GM21723 (cell line): ENCODE measurements at regions not wholly inside any gene's neighbourhood (a gene's known extent, or its start where the extent isn't known, plus 50 kb on each side); places are given as distances from the start of the nearest gene placed in this dataset.

ENCODE experiments used
- ATAC-seq: cut with Tn5 transposase; IDR thresholded peaks from one replicate; pipeline ENCODE4 v1.9.1; 2021; ENCODE audit warnings: mild to moderate bottlenecking, moderate library complexity; ENCODE audit not compliant: unreplicated experiment

GRCh38 chr4:15130441-15130840 lies 128.2 kb downstream of the CPEB2 start:
- no peak for ATAC-seq

- ATAC-seq = no peak
These were observed 129.3 kb downstream of the CPEB2 start for GRCh38 chr4:15131551-15131950.

DNA sequence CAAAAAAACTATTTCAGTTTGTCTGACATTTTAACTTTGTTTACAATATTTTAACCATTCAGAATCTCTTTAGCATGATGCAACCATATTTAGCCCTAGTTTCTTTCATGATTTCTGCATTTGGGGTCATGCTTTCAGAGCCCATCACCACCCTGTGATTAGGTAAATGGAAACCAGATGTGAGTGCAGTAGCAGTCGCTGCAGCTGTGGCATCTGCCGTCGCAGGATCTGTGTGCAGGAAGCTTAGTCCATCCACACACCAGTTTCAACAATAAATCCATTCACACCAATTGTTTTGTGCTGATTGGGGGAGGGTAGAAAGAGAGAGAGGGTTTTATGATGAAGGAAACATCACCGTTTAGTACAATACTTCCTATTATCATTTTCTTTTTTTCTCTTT lies 130.5 kb downstream of the CPEB2 start:
- ATAC-seq = no peak

DNA sequence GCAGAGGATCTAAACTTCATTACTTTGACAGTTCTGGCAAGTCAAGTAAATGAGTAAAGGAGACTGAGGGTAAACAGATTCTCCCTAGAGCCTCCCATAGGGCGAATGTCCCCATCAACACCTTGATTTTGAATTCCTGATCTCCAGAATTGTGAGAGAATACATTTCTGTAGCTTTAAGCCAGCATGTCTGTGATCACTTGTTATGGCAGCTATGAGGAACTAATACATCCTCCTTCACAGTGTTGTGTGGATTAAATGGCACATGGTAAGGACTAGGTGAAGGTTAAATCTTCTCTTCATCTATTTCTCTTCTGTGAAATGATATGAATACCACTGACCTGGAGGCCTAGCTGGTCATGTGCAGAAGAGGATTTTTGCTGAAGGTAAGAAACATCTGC lies 137.3 kb downstream of the CPEB2 start:
- ATAC-seq = no peak

- no peak for ATAC-seq
These were observed 139.9 kb downstream of the CPEB2 start for GRCh38 chr4:15142201-15142600.

GRCh38 chr4:15143551-15143950 lies 141.3 kb downstream of the CPEB2 start:
- no peak for ATAC-seq

DNA sequence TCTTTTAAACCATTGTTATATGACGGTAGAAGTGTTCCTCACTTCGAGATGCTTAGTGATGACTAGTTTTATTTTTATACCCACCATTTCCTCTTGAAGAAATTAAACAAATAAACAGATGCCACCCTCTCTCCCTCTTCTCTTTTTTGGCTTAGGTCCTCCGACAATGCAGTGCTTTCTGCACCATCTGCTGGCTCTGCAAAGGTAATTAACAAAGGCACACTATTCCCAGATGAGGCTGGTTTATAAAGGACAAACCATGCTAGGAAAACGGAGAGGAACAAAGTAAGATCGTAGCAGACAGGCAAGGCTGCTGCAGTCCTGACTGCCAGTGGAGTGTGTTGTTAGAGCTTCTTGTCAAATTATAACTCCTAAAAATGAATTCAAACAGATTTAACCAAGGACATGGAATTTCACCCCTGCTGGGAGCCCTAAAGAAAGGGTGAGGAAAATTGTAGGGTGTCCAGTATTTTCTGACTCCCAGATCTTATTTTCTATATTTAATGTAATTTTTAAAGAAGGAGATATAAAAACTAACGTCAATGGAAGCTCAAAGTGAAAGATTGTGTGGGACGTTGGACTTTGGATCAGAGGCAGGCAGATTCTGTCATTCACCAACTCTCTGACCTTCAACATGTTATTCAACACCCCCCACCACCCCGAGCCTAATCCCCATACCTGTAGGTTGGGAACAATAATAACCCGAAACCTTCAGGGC lies 142.1 kb downstream of the CPEB2 start:
- ATAC-seq = no peak

DNA sequence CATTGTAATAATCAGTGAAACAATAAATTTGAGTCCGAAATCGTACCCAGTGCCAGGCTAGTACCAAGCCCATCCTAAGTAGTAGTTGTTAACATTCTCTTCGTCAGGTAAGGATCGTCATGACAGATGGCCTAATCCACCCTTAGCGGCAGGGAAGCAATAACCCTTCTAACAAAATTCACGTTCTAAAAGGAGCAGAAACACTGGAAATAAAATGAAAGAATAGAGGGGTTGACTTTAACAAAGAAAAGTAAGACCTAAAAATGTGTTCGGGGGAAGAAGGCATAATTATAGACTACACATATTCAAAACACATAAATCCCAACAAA lies 142.7 kb downstream of the CPEB2 start:
- no peak for ATAC-seq

- ATAC-seq = no peak
These were observed 143.4 kb downstream of the CPEB2 start for GRCh38 chr4:15145709-15146108.

- ATAC-seq = no peak
These were observed 145.4 kb downstream of the CPEB2 start for GRCh38 chr4:15147714-15148113.

- no peak for ATAC-seq
These were observed 145.9 kb downstream of the CPEB2 start for GRCh38 chr4:15148199-15148598.

DNA sequence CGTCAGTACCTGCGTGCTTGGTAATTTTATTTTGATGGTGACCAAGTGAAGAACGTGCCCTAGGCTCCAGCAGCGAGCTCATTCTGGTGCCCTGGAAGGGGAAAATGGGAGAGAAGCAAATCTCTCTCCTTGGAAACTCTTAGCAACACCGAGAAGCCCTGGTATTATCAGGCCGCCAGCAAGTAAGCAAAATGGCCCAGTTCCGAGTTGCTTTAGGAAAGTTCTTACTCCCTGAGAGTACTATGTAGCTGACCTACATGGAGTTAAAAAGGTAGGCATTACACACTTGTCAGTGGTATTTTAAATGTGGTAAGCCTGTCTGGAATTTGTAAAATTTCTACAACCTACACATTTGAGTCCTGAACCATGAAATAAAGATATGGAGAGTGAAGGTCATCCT lies 146.4 kb downstream of the CPEB2 start:
- no peak for ATAC-seq

DNA sequence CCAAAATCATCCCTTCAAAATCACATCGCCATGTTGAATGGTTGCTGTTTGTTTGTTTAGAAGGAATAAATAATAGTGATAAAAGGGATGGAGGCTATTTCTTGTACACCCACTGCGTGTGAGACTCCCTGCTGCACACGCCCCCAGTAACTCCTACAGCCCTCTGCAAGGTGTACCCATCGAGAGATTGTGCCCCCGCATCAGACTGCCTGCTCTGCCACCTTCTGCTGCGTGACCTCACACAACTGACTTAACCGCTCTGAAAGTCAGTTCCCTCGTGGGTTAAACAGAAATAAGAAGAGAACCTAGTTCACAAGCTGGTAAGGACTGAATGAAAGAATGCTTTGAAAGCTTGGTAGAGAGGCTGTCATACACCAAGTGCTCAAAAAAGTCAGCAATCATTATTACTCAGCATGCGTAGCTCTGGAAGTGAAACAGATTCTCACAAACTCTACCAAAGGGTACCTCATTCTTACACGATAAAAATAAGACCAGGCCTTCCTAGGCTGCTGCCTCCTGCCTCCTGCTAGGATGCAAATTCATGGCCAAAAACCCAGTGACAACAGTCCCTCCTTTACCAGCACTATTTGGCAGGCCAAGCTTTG lies 147.1 kb downstream of the CPEB2 start:
- ATAC-seq = peak; percentile 76

DNA sequence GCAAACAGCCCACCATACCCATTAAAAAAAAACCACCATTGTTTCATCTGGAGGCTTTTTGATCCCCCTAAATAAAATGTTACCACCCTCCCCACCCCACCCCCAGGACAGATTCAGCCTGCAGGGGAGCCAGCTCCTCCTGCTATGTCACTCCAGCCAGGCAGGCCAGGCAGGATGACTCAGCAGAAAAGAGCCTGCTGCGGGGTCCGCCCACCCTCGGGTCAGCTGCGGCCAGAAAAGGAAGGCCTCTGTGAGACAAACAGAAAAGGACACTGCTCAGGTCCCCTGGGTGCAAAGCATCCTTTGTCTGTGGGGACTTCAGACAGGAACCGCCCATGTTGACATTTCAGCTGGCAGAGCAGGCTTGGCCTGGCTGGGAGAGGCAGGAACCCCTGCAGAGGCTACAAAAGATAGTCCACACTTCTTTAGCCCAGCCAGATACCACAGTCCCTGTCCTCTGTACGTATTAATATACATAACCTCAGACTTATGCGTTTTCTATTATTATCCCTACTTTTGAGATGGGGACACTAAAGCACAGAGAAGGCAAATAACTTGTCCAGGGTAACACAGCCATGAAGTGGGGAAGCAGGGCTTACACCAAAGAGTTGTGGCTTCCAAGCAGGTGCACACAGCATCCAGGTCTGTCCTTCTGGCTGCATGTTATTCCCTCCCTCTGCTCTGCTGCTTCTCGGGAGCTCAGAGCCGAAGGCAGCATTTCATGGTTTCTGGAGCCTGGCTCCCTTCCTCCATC lies 147.7 kb downstream of the CPEB2 start:
- peak; percentile 78 for ATAC-seq

GRCh38 chr4:15150631-15151030 lies 148.3 kb downstream of the CPEB2 start:
- ATAC-seq = no peak

GRCh38 chr4:15151033-15151432 lies 148.8 kb downstream of the CPEB2 start:
- ATAC-seq = no peak

- ATAC-seq = no peak
These were observed 151.4 kb downstream of the CPEB2 start for GRCh38 chr4:15153662-15154061.

GRCh38 chr4:15158406-15159091 lies 156.3 kb downstream of the CPEB2 start:
- ATAC-seq = no peak

DNA sequence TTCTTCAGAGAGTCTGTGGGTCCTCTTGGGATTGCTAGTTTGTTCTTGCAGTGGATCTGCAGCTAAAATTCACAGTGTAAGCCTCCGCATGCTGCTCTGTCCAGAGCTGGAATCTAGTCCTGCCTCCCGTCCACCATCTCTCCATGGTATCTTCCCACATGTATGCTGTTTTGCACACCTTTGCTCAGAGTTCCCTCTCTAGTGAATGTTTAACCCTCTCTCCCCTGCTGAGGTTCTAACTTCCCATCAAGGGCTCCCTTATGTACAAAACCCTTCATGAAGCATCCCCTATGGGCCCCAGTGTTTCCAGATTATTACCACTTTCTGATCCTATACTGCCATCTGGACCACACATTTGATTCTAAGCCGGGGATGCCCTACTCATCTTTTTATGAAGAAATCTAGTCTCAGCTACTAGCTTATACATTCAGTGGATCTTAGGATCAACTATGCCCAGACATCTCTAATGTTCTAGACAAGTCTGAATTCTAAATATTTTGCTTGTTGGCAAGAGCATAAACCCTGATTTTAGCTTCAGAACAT lies 157.3 kb downstream of the CPEB2 start:
- ATAC-seq = no peak

GRCh38 chr4:15161439-15161838 lies 159.2 kb downstream of the CPEB2 start:
- ATAC-seq = no peak

DNA sequence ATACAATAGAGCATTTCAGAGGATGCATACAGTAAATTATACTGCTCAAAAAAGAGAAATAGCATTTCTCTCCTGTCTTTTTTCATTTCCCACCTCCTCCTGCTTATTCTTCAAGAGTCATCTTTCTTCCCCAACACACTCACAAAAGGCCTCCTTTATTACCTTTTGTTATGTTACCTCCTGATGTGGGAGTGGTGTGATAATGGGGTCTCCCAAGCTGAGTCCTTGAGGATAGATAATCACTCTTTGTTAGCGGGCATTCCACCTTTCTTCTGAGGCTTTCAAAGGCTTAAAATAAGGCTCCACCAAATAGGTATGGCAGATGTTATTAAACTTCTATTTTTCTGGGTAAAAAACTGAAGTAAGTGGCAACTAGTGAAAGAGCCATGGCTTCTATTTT lies 159.8 kb downstream of the CPEB2 start:
- ATAC-seq = no peak
